Hindlimb muscle (tissue), 1 donor: ENCODE measurements at regions not wholly inside any gene's neighbourhood (a gene's known extent, or its start where the extent isn't known, plus 50 kb on each side); places are given as distances from the start of the nearest gene placed in this dataset.
A peak's percentile ranks its signal among the peaks of the same experiment; 100 is the strongest.

ENCODE experiments used
- DNase-seq: peaks from one replicate; pipeline ENCODE4 v3.0.0-alpha.2; 2013

DNA sequence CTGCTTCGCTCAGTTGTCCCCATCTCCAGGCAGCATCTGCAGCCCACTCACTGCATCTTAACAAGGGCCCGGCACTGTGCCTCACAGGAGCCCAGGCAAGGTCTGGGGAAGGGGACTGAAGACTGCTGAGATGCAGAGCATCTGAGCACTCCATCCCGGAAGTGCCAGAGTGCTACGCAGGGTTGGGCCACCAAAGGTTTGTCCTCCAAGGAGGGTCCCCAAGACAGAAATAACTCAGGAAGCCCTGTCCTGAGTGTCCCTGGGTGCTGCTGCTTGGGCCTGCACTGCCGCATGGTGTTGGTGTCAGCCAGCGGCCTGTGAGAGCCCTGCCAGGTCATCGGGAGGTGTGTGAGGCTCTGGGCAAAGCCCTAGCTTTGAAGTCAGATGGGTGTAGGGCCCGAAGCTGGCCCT is 288.2 kb upstream of the ZMIZ1 start:
- DNase-seq, result no peak

- no peak for DNase-seq
These were observed 287.4 kb upstream of the ZMIZ1 start for GRCh38 chr10:78781251-78781913.

DNA sequence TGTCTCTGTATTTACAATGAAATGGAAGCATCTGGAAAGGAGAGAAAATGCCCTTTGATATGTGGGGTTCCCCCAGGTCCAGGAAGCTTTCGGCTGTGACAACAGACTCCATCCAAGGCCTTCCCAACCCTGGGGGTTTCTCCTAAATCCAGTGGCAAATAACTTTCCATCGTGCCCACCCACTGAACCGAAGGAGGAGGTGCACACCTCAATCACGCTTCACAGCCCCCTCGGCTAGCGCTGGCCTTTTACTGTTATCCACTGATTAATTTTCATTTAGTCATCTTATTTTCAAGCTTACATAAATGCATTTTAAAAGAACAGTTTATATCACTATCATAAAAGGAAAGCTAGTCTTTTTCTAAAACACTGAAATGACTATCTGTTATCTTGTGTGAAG is 286.8 kb upstream of the ZMIZ1 start:
- DNase-seq, result no peak

DNA sequence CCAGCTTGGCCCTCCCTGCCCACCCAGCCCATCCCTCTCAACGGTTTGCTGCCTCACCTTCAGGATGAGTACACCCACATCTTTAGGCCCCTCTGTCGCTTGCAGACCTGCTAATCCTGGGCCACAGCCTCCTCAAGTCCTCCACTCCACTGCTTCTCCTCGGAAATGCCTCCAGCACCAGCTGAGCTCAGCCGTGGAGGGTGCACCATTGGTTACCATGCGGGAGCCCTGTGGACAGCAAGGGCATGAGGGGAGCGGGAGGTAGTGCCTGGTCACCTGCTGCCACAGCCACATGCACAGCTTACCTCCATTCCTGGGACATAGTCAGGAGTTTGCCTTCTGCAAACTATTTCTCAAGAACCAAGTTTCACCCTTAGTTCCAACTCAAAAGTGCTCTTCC is 286.3 kb upstream of the ZMIZ1 start:
- DNase-seq, result no peak

GRCh38 chr10:78783753-78784152 is 285.0 kb upstream of the ZMIZ1 start:
- no peak for DNase-seq

DNA sequence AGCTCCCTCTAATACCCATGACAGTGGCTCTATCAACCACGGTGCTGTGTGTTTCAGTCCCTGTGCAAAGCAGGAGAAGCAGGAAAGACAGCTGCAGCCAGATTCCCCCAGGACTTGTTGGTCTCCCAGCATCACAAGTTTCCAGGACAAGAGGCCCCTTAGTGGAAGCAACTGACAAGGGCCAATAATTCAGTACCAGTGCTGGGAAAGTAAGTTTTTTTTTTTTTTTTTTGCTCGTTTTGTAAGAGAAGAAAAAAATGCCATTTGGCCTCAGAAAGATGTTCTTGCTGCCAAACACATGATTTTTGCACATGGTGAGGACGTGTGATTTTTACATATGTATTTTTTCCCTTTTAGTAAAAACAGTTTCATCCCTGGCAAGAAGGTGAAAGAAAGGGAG is 284.2 kb upstream of the ZMIZ1 start:
- DNase-seq, result peak; percentile 80

- DNase-seq, result no peak
These were observed 283.7 kb upstream of the ZMIZ1 start for GRCh38 chr10:78785066-78785465.

GRCh38 chr10:78785991-78786390 is 282.8 kb upstream of the ZMIZ1 start:
- DNase-seq, result no peak

DNA sequence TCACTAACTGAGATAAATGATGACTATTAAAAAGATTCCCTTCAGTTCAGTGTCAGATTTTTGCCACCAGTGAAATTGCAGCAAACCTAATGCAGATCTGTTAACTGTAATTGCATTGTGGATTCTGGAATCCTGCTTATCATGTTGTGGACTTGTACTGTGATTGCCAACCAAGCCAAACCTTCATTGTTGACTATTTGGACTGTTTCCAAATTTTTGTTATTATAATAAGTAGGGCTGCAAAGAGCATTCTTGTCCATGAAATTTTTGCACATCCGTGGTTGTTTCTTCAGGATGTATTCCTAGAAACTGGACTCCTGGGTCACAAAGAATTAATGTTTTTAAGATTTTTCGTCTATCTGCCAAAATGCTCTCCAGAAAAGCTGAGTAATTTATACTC is 281.6 kb upstream of the ZMIZ1 start:
- no peak for DNase-seq

DNA sequence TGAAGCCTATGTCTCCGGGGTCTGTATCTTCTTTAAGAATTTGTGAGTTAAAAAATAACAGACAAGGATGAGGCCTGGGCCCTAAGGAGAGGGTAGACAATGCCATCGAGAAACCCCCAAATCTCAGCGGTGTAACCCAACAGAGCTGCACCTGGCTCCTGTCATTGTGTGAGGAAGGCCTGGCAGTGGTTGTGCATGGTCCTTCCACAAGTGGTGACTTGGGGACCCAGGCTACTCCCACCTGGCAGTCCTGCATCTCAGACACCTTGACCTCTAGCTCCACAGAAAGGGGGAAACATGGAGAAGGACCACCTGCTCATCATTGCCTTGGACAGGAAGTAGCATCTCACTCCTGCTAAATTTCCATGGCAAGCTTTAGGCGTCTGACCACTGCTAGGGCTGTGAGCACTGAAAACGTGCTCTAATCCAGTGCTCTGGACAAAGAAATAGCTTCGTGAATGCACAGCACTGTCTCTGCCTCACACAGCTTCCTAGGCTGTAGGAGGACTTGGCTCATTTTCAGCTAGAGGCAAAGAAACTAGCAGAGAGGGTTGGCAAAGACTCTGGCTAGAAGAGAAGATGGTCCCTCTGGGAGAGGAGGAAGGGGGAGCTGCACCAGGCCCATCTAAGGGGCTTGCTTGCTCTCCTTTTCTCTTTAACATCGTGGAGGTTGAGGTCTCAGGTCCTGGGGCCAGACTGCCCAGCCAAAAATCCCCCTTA is 273.9 kb upstream of the ZMIZ1 start:
- no peak for DNase-seq

GRCh38 chr10:78798976-78799730 is 269.6 kb upstream of the ZMIZ1 start:
- DNase-seq, result no peak

DNA sequence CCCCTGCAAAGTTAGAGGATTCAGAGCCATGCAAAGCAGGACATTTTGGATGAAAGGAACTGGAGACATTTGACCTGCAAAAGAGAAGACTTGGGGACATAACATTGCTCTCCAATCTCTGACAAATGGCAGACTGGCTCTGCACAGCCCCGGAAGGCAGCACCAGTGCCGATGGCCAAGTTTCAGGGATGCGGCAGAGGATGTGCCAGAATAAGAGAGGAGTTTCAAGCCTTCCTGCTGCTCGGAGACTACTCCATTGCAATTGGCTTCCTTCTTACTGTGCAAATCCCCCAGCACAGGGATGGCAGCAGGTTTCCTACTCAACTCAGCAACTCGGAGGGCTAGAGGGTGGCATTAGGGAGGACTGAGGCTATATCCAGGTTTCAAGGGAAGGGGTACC is 268.8 kb upstream of the ZMIZ1 start:
- DNase-seq, result no peak

DNA sequence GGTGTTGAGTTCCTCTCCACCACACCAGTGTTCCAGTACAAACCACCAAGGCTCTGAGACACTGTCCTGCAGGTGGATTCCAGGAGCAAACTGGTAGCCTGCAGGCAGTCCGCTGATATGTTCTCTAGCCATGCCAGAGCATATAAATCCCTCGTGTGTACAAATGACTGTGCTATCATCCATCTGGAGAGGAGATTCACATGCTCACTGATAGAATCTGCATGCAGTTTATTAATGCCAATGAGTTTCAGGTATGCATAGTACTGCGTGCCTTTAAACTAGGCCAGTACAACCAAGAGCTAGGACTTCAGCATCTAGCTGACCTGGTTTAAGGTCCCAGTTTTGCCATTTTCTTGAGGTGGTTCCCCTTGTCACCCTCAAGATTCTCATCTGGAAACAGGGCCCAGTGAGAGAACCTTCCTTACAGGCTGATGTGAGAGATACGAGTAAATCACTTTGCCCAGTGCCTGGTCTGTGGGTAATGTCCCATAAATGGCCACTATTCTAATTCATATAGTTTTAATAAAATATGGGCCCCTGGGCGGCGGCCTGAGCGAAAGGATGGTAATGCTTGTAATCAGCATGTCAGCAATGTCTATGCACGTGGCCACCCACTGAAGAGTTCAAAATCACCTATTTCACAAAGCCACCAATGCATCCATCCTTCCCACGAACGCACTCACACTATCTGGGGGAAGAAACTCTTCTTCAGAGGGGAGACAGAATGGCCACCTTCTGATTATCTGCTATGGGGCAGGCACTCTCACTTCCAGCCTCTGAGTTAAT is 268.0 kb upstream of the ZMIZ1 start:
- no peak for DNase-seq

DNA sequence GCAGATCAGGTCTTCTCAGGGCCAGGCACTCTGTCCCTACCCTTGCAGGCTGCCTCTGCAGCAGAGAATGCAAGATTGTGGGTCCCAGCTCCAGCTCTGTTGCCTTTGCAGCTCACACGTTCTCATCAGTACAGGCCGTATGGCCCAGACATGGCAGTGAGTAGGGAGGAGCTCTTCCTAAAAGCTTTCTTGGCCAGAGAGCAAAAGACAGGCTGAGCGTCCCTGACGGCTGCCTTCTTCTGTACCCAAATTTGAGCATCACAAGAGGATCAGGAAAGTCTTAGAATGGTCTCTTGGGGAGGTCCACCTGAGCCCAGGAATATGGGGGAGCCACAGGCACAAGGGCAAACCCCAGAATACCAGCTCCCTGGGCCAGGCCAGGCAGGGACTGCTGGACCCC is 266.3 kb upstream of the ZMIZ1 start:
- no peak for DNase-seq

DNA sequence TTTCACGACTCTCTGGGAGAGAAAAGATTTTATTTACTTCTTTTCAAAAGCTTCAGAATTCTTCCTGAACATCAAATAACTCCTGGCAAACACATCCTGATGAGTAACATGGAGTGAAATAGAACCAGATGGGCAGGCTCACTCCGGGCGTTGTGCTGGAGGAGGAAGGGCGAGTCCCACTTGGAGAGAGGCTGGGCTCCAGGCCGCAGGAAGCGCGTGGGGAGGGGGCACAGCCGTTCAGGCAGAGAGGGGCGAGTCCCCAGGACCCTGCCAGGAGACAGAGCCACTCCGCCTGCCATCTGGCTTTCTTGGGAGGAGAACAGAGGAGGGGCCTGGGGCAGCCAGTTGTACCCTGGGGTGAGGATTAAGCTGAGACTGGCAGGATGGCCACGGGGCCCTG is 265.9 kb upstream of the ZMIZ1 start:
- peak; percentile 77 for DNase-seq

GRCh38 chr10:78803710-78804109 is 265.1 kb upstream of the ZMIZ1 start:
- no peak for DNase-seq

DNA sequence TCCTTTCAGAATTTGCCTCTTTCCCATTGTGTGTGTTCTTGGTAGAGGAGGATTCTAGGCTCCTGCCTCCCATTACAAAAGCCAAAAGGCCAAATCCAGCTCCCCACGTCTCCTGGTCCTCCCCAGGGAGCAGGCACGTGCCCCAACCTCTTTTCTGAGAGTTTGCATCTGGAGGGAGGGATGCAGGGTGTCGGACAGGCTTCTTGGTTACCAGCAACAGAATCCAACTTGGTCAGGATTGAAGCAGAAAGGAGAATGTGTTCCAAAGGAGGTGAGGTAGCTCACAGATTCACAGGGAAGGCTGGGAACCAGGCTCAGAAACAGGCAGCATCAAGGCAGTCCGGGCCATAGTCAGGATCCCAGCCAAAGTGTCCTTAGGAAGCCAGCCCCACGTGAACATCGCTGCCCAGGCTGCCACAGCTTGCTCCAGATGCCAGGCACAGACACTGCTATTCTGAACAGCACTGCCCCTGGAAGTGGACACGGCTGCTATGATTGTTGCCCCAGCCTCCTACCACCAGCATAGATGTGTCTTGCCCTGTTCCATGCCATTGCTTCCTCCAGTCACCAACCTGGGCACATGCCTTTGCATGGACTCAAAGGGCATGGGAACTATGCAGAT is 264.2 kb upstream of the ZMIZ1 start:
- DNase-seq, result no peak

GRCh38 chr10:78805176-78805575 is 263.6 kb upstream of the ZMIZ1 start:
- DNase-seq, result peak; percentile 88

GRCh38 chr10:78806681-78807221 is 262.0 kb upstream of the ZMIZ1 start:
- DNase-seq, result no peak

- no peak for DNase-seq
These were observed 261.1 kb upstream of the ZMIZ1 start for GRCh38 chr10:78807504-78808203.

DNA sequence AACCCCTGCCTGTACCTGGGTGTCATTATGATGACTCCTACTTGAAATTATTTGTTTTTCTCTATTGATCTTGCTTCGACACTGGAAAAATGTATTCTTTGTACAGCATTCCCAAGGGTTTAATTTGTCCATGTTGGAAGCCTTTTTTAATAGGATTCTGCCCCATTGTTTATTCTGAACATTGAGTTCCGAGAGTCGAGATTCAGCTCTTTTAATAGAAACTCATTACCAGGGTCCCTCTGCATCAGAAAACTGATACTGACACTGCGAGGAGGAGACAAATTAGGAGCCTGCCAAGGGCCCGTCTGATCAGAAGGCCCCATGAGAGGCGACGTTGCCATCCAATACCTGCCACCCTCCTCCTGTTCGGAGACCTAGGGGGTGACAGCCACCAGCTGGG is 260.5 kb upstream of the ZMIZ1 start:
- no peak for DNase-seq
